Fibroblast of peridontal ligament (primary cell): ENCODE measurements at regions not wholly inside any gene's neighbourhood (a gene's known extent, or its start where the extent isn't known, plus 50 kb on each side); places are given as distances from the start of the nearest gene placed in this dataset.

Experiments used
- DNase-seq: peaks from one replicate; pipeline ENCODE4 v3.0.0-alpha.2; 2010; ENCODE audit errors: extremely low read depth

DNA sequence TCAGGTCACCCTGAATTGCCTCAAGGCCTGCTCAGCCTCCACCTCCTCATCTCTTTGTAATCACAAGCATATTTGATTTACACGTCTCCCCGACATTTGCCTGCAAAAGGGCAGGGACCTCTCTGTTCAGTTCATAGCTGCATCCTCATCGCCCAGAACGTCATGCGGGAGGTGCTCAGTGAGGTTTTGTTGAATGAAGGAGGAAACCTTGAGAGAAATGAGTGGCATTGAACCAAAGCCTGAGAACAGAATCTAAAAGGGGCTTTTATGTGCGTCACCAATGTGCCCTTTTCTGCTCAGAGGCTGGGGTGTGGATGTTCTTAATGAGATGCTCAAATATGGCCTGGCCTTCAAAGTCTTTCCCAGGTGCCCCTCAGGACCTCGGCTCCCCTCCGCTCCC, 50.0 kb upstream of the LHX5 start:
- DNase-seq, result no peak
